ENCODE measurements at regions not wholly inside any gene's neighbourhood (a gene's known extent, or its start where the extent isn't known, plus 50 kb on each side); places are given as distances from the start of the nearest gene placed in this dataset.
A peak's percentile ranks its signal among the peaks of the same experiment; 100 is the strongest.
"Not testable (repeated sequence)": the region's sequence is repeated elsewhere in the genome, so short reads cannot be mapped to it uniquely, and the experiment has no call there.

GRCh38 chr1:188715566-188715965 lies 1762.1 kb downstream of the BRINP3 start:
- DNase-seq: no peak
- intact Hi-C loops (cut with DNase I): no loop called here

- DNase-seq: no peak
- intact Hi-C loops (cut with DNase I): no loop called here
Measured at GRCh38 chr1:188719735-188720134, 1757.9 kb downstream of the BRINP3 start.

GRCh38 chr1:188723332-188724020 lies 1754.2 kb downstream of the BRINP3 start:
- no peak for DNase-seq

GRCh38 chr1:188729039-188729438 lies 1748.6 kb downstream of the BRINP3 start:
- intact Hi-C loops (cut with DNase I): no loop called here

More at GRCh38 chr1:188723332-188724020, 1754.2 kb downstream of the BRINP3 start:
- intact Hi-C loops (cut with DNase I): no loop called here

GRCh38 chr1:188735567-188735966 lies 1742.1 kb downstream of the BRINP3 start:
- DNase-seq: no peak
- intact Hi-C loops (cut with DNase I): no loop called here

More at GRCh38 chr1:188729039-188729438, 1748.6 kb downstream of the BRINP3 start:
- DNase-seq: no peak

- DNase-seq; intact Hi-C loops (cut with DNase I): not testable (repeated sequence)
Measured at GRCh38 chr1:188749275-188749674, 1728.4 kb downstream of the BRINP3 start.

- DNase-seq; intact Hi-C loops (cut with DNase I): not testable (repeated sequence)
Measured at GRCh38 chr1:188752027-188752426, 1725.6 kb downstream of the BRINP3 start.

GRCh38 chr1:188757747-188758146 lies 1719.9 kb downstream of the BRINP3 start:
- DNase-seq; intact Hi-C loops (cut with DNase I): not testable (repeated sequence)

GRCh38 chr1:188761226-188761625 lies 1716.4 kb downstream of the BRINP3 start:
- DNase-seq: no peak
- intact Hi-C loops (cut with DNase I): no loop called here

GRCh38 chr1:188762166-188762743 lies 1715.4 kb downstream of the BRINP3 start:
- intact Hi-C loops (cut with DNase I): no loop called here
- no peak for DNase-seq

- intact Hi-C loops (cut with DNase I): no loop called here
- no peak for DNase-seq
Measured at GRCh38 chr1:188763541-188763940, 1714.1 kb downstream of the BRINP3 start.

GRCh38 chr1:188769181-188769580 lies 1708.5 kb downstream of the BRINP3 start:
- intact Hi-C loops (cut with DNase I): no loop called here
- peak in 1 of 10 donors; percentile 30 for DNase-seq

GRCh38 chr1:188769936-188770335 lies 1707.7 kb downstream of the BRINP3 start:
- no peak for DNase-seq
- intact Hi-C loops (cut with DNase I): no loop called here

GRCh38 chr1:188778578-188778977 lies 1699.1 kb downstream of the BRINP3 start:
- DNase-seq: no peak
- intact Hi-C loops (cut with DNase I): no loop called here

GRCh38 chr1:188782220-188782841 lies 1695.3 kb downstream of the BRINP3 start:
- no peak for DNase-seq
- intact Hi-C loops (cut with DNase I): no loop called here

GRCh38 chr1:188794969-188795368 lies 1682.7 kb downstream of the BRINP3 start:
- DNase-seq: no peak
- intact Hi-C loops (cut with DNase I): no loop called here

GRCh38 chr1:188812153-188812552 lies 1665.5 kb downstream of the BRINP3 start:
- DNase-seq; intact Hi-C loops (cut with DNase I): not testable (repeated sequence)

- intact Hi-C loops (cut with DNase I): not testable (repeated sequence)
- peak in 2 of 10 donors; percentile 64 to 70 for DNase-seq
Measured at GRCh38 chr1:188812836-188813573, 1664.7 kb downstream of the BRINP3 start.

- DNase-seq: no peak
- intact Hi-C loops (cut with DNase I): no loop called here
Measured at GRCh38 chr1:188817814-188818213, 1659.8 kb downstream of the BRINP3 start.

- intact Hi-C loops (cut with DNase I): no loop called here
- no peak for DNase-seq
Measured at GRCh38 chr1:188822248-188822647, 1655.4 kb downstream of the BRINP3 start.

- DNase-seq: no peak
- intact Hi-C loops (cut with DNase I): no loop called here
Measured at GRCh38 chr1:188825471-188825870, 1652.2 kb downstream of the BRINP3 start.
